CMK (cell line): ENCODE measurements at regions not wholly inside any gene's neighbourhood (a gene's known extent, or its start where the extent isn't known, plus 50 kb on each side); places are given as distances from the start of the nearest gene placed in this dataset.
"Not testable (repeated sequence)": the region's sequence is repeated elsewhere in the genome, so short reads cannot be mapped to it uniquely, and the experiment has no call there.

Experiments used
- DNase-seq: peaks from one replicate; pipeline ENCODE4 v3.0.0-alpha.2; 2010; ENCODE audit warnings: low read depth

DNA sequence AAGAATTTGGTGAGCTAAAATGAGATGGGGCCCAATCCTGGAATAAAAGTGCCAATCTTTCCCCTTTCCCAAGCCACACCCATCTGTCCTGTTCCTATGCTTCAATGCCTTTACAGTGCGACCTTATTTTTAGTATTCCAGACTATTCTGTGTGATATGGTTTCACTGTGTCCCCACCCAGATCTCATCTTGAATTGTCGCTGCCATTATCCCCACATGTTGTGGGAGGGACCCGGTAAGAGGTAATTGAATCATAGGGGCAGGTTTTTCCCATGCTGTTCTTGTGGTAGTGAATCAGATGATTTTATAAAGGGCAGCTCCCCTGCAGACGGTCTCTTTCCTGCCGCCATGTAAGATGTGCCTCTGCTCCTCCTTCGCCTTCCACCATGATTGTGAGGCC lies 129.3 kb upstream of the KIF26B start:
- DNase-seq: no peak

DNA sequence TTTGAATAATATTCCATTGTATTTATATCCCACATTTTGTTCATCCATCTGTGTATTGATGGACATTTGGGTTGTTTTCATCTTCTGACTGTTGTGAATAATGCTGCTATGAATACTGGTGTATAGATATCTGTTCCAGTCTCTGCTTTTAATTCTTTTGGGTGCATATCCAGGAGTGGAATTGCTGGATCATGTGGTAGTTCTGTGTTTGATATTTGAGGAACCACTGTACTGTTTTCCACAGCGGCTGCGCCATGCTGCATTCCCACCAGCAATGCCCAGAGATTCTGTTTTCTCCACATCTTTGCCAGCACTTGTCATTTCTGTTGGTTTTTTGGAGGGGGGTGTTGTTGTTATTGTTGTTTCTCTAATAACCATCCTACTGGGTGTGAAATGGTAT lies 131.6 kb upstream of the KIF26B start:
- DNase-seq: no peak

DNA sequence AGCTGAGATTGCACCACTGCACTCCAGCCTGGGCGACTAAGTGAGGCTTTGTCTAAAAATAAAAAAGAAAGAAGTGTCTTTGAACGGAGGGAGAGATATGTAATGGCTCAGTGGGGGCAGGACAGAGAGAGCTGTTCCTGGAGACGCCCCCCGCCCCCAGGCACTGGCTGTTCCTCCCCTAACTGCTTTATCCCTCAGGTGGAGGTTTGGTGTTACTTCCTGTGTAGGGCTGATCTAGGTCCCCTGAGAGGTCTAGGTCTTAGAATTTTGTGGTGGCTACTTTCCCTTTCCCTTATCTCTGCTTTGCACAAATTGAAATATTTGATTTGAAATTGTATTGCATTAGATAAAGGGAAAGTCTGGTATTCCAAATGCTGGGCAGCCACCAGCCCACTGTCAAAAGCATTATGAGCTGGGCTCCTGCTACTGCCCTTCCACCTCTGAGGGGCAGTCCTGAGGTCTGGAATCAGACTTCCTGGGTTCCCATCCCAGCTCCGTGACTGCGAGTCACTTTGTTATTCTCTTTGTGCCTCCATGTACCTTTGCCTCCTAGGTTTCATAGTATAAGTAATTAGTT lies 134.8 kb upstream of the KIF26B start:
- no peak for DNase-seq

DNA sequence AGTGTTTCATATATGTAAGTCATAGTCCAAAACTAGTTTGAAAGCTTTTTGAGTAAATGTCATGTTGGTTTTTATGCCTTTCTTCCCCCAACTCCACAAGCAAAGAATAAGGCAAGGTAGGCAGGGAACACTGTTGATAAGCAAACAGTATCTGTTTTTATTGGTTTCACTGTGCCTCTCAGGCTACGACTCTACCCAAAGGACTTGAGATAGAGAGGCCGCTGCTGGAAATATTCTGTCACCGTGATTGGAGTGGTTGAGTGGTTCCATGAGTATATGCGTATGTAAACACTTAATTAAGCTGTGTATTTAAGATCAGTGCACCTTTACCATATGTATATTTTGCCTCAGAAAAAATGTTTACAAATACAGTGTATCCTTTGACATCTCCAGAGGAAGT lies 138.1 kb upstream of the KIF26B start:
- DNase-seq: no peak

DNA sequence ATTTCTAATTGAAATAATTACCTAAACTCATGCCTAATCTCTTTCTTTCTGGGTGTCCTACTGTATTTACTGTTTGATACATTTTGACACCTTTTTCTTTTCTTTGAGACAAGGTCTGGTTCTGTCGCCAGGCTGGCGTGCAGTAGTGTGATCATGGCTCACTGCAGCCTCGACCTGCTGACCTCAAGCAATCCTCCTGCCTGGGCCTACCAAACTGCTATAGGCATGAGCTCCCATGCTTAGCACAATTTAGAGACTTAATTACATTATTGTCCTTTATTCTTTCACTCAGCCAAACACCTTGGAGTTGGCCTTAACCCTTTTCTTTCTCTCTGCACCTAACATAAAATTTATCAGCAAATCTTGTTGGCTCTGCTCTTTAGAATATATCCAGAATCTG lies 139.8 kb upstream of the KIF26B start:
- no peak for DNase-seq

DNA sequence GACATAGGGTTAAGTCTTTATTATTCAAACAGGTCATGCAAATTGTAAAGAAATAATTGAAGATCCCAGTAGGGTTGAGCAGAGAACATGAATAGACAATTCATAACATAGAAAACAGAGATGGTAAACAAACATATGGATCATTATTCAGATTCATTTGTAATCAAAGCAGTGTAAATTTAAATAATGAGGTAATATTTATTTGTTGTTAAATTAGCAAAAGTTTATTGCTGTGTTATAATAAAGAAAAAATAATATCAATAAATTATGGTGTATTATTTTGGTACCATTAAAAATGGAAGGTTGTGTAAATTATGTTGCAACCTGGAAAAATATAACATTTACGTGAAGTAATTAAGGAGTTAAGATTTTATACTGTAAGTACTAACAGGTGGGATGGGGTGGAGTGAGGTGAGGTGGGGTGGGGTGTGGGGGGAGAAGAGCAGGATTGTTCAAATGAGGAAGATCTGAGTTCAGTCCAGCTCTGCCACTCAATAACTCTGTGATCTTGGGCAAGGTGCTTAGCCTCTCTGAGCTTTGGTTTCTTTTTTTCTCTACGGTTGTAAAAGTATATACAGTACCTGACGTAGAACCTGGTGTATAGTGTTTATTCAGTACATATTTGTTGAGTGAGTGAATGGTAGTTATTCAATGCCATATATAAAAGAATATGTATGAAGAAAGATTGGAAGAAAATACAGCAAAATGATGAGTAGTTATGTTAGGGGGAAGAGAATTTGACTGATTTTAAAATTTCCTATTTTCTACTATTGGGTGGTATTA lies 140.3 kb upstream of the KIF26B start:
- DNase-seq: no peak

DNA sequence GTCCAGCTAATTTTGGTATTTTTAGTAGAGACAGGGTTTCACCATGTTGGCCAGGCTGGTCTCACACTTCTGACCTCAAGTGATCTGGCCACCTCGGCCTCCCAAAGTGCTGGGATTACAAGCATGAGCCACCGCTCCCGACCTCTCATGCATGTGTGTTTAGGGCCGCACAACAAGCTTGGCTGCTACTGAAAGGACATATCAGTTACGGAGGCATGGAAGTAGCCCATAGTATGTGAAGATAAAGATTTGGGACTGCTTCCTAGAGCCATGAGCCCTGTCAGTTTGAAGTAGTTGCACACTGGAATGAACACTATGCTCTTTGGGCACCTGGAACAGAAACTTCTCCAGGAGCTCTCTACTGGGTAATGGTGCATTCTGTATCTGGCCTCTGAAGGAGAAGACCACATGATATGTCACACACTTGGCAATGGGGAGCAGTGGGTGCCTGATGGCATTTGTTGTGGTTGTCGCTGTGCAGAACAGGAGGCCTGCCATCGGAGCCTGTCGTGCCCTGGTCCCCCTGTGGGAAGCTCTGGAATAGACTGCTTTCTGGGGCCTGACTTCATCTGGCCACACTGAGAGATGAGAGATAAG lies 144.7 kb upstream of the KIF26B start:
- no peak for DNase-seq

DNA sequence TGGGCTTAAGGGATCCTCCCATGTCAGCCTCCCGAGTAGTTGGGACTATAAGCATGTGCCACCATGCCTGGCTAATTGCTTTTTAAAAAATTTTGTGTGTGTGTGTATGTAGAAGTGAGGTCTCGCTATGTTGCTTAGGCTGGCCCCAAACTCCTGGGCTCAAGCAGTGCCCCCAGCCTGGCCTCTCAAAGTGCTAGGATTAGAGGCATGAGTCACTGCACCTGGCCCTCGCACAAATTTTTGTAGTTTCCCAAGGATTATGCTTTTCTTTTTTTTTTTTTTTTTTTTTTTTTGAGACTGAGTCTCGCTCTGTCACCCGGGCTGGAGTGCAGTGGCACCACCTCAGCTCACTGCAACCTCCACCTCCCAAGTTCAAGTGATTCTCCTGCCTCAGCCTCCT lies 144.4 kb upstream of the HNRNPU start:
- DNase-seq: no peak

DNA sequence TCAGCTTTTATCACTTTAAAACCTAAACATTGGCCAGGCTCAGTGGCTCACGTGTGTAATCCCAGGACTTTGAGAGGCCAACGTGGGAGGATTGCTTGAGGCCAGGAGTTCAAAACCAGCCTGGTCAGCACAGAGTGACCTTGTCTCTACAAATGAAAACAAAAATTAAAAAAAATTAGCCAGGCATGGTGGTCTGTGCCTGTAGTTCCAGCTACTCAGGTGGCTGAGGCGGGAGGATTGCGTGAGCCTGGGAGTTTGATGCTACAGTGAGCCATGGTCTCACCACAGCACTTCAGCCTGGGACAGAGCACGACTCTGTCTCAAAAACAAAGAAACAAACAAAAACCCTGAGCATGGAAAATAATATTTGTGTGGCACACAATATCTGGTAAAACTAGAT lies 143.5 kb upstream of the HNRNPU start:
- DNase-seq: no peak

DNA sequence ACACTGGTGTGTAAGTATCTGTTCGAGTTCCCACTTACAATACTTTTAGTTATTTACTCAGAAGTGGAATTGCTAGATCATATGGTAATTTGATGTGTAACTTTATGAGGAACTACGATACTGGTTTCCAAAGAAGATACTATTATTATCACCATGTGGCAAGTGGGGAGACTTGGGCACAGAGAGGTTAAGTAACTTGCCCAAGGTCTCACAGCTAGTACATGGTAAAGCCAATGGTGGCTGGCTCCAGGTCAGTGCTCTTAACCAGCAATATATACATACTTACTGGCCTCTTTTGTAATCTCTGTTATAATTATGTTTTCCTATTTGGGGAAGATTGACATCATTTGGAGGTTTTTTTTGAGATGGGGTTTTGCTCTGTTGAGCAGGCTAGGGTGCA lies 138.9 kb upstream of the HNRNPU start:
- DNase-seq: no peak

DNA sequence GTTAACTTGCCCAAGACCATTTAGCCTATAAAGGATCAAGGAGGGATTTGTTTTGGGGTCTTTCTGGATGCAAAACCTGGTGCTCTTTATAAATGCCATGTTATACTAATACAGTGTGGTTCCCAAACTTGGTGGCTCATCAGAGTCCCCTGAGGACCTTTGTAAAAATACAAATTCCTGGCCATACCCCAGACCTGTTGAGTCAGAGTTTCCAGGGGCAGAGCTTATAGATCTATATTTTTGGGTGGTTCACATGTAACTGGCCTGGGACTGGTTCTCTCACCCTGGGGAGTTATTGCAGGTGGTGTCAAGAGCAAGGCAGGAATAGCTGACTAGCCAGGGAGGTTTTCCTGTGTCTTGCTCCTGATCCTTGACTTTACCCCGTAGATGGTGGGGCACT lies 136.9 kb upstream of the HNRNPU start:
- DNase-seq: no peak

DNA sequence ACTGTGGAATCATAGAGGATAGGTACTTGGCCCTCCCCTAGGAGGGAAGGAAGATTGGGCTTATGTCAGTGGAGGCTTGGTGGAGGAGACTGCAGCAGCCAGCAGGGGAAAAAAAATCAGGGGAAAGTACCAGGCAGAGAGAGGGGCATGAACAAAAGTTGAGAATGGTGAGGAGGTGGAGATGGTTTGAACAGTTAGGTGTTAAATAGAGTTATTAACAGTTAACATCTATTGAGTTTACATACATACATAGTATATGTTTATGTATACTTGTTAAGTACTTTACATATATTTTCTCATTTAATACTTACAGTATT lies 136.5 kb upstream of the HNRNPU start:
- no peak for DNase-seq

DNA sequence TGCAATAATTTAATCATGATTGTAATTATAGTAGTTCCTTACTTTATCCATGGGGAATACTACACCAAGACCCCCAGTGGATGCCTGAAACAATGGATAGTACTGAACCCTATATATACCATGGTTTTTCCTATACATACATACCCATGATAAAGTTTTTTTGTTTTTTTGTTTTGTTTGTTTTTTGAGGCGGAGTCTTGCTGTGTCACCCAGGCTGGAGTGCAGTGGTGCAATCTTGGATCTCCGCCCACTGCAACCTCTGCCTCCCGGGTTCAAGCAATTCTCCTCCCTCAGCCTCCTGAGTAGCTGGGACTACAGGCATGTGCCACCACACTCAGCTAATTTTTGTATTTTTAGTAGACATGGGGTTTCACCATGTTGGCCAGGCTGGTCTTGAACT lies 135.3 kb upstream of the HNRNPU start:
- not testable (repeated sequence) for DNase-seq

DNA sequence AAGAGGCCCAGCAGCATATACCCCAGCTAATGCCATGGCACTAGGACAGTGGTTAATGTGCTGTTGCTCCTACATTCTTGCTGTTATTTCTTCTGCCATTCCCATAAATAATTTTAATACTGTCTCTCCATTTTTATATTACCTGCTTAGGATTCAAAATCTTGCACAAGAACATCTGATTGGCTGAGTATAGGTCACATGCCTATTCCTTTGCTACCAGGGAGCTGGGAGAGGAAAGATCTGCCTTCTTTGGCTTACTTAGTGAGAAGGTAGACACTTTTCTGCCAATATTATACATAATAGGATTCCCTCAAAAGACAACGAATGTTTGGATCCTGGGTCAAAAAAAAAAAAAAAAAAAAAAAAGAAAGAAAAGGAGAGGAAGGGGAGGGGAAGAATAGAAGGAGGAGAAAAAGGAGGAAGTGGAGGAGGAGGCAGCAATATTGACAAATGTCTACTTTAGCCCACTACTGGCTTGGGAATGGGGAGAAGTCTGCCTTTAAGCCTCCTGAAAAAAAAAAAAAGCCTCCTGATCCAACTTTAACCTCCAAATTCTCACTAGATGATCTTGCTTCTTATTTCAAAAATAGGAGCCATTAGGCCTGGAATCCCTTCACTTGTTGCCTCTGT lies 134.5 kb upstream of the HNRNPU start:
- DNase-seq: no peak

DNA sequence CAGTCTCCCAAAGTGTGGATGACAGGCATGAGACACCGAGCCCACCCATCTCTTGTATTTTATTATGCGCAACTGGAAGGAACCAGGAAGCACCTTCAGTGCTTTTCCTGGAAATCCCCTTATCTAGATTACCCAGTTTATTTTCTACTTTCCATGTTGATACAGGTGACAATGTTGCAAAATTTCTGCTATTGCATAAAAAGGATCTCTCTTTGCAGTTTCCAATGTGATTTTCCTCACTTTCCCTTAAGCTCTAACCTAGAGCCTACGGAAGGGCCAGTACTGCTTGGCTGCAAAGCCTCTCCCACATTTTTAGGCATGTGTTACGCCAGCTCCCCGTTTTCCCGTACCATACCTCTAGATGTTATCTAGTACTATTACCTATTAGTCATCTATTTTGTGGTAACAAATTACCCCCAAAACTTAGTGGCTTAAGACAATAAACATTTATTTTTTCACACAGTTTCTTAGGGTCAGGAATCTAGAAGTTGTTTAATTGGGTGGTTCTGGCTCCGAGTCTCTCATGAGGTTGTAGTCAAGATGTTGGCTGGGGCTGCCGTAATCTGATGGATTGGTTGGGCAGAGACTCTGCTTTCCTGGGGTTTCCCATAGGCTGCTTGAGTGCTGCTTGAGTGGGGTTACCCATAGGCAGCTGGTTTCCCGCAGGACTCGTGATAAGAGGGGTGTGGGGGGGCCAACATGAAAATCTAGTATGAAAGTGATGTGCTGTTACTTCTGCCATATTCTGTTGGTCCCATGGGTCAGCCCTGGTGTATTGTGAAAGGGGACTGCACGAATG lies 131.5 kb upstream of the HNRNPU start:
- no peak for DNase-seq

DNA sequence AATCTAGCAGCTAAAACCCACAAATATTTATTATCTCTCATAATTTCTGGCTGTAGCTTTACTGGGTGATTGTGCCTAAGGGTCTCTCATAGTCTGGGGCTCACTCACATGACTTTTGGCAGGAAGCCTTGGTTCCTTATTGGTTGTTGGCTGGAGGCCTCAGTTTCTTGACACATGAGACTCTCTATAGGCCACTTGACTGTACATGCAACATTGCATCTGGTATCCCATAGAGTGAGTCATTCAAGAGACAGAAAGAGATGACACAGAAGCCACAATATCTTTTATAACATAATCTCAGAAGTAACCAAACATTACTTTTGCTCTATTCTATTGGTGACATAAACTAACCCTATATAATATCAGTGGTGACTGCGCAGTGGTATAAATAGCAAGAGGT lies 128.5 kb upstream of the HNRNPU start:
- no peak for DNase-seq

DNA sequence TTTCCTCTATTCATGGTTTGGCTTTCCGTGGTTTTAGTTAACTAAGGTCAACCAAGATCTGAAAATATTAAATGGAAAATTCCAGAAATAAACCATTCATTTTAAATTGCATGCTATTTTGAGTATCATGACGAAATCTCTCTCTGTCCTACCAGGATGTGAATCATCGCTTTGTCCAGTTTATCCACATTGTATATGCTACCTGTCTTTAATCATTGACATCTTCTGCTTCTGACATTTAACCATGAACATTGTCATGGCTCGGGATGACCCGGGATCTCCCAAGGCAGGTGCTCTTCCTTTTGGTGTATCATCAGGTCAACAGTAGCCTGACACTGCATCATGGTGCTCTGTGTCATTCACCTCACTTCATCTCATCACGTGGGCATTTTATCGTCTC lies 125.5 kb upstream of the HNRNPU start:
- DNase-seq: no peak

DNA sequence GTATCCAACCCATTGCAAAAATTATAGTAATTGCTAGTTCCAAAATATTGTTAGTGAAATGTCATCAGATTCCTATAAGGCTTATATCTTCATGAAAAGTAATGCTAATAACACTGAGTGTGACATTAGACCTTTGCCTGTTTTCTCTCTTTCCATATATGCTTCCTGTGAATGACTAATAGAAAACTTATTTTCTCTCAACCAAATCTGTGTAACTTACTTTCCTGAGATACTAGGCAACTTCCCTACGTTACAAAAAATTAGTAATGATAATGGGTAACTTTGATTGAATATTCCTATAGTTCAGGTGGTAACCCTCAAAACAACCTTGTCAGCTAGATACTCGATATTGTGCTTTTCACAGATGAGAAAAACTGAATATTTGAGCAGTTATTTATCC lies 124.2 kb upstream of the HNRNPU start:
- DNase-seq: no peak

DNA sequence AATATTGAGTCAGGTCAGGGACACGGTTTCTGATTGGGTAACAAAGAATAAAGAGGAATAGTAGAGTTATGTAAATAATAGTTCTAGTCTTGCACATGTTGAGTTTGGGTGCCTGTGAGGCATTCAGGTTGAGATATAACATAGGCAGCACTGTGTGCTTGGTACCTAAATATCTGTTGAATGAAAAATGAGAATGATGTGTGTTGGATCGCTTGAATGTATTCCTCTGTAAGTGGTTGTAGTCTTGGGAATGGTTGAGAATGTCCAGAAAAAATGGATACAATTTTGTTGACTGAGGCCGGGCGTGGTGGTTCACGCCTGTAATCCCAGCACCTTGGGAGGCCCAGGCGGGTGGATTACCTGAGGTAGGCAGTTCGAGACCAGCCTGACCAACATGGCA lies 116.3 kb upstream of the HNRNPU start:
- no peak for DNase-seq

DNA sequence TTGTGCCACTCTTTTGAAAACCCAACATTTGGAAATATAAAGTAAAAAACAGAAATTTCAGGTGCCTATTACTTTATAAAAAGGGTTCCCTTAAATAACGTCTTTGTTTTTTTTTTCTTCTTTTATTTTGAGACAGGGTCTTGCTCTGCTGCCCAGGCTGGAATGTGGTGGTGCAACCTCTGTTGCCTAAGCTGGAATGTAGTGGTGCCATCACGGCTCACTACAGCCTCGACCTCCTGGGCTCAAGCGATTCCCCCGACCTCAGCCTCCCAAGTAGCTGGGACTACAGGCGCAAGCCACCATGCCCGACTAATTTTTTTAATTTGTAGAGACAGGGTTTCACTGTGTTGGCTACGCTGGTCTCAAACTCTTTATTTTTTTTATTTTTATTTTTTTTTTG lies 110.2 kb upstream of the HNRNPU start:
- no peak for DNase-seq

DNA sequence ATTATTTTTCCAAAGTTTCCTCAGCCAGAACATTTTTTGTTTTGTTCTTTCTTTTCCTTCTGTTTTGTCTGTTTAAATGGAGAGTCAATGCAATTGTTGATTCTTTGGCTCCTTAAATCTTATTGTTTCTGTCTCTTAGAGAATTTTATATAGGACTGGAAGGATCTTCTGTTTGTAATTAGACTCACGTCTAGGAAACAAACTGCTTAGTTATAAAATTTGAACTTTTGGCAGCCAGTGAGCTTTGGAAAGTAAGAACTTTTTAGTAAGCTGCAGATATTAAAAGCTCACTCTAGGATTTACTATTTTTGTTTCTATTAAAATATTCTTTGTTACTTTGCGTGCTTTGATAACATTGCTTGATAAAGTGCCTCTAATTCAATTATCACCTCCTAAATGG lies 109.8 kb upstream of the HNRNPU start:
- no peak for DNase-seq

DNA sequence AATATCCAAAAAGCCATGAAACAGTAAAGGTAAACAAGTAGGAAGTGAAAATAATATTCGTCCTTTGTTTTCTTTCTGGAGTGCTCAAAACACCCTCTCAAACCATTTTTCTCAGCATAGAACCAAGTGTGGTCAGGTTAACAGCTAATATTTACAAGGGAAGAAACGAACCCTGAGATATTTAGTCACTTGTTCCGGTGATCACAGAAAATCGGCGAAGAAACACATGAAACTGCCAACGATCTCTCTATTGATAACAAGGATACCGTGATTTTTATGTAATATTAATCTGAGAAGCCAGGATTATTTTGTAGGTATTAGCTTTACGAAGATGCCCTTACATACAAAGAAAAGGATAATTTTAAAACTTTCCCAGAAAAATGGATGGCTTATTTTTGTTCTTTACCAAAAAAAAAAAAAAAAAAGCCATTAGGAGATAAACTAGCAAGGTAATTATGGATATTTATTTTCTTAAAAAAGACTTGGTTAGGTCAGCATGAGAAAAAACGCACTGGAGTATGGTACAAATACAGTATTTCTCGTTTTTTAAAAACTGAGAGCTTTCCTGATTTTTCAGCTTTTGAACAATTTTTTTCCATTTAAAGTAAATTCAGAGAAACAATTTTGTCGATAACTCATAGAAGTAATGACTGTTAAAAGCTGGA lies 107.3 kb upstream of the HNRNPU start:
- no peak for DNase-seq
